ENCODE measurements at regions not wholly inside any gene's neighbourhood (a gene's known extent, or its start where the extent isn't known, plus 50 kb on each side); places are given as distances from the start of the nearest gene placed in this dataset.
"Not testable (repeated sequence)": the region's sequence is repeated elsewhere in the genome, so short reads cannot be mapped to it uniquely, and the experiment has no call there.

GRCh38 chr7:57244345-57244980, 112.2 kb upstream of the ZNF479 start:
- intact Hi-C loops (cut with DNase I); DNase-seq (ENCODE audit: low spot score); ATAC-seq: not testable (repeated sequence)

GRCh38 chr7:57245206-57245605, 113.0 kb upstream of the ZNF479 start:
- intact Hi-C loops (cut with DNase I): no loop called here
- DNase-seq (ENCODE audit: low spot score): no peak
- no peak for ATAC-seq

- intact Hi-C loops (cut with DNase I): no loop called here
- ATAC-seq (no peak), DNase-seq (ENCODE audit: low spot score) (no peak)
Observed at GRCh38 chr7:57250801-57251200, 118.6 kb upstream of the ZNF479 start.

- no peak for DNase-seq (ENCODE audit: low spot score)
- no peak for ATAC-seq
- intact Hi-C loops (cut with DNase I): no loop called here
Observed at GRCh38 chr7:57256637-57257375, 124.6 kb upstream of the ZNF479 start.

- ATAC-seq (no peak), DNase-seq (ENCODE audit: low spot score) (no peak)
- intact Hi-C loops (cut with DNase I): no loop called here
Observed at GRCh38 chr7:57274535-57275283, 142.5 kb upstream of the ZNF479 start.

- DNase-seq (ENCODE audit: low spot score): no peak
- intact Hi-C loops (cut with DNase I): no loop called here
- no peak for ATAC-seq
Observed at GRCh38 chr7:57300747-57301146, 149.2 kb upstream of the ZNF716 start.

GRCh38 chr7:57305192-57305748, 144.7 kb upstream of the ZNF716 start:
- DNase-seq (ENCODE audit: low spot score) (no peak), ATAC-seq (no peak)
- intact Hi-C loops (cut with DNase I): no loop called here

GRCh38 chr7:57308631-57309408, 141.2 kb upstream of the ZNF716 start:
- no peak for DNase-seq (ENCODE audit: low spot score)
- no peak for ATAC-seq
- intact Hi-C loops (cut with DNase I): no loop called here

GRCh38 chr7:57327081-57327480, 122.9 kb upstream of the ZNF716 start:
- DNase-seq (ENCODE audit: low spot score): no peak

GRCh38 chr7:57328457-57328856, 121.5 kb upstream of the ZNF716 start:
- DNase-seq (ENCODE audit: low spot score): no peak
- no peak for ATAC-seq
- intact Hi-C loops (cut with DNase I): no loop called here

More at GRCh38 chr7:57327081-57327480, 122.9 kb upstream of the ZNF716 start:
- intact Hi-C loops (cut with DNase I): no loop called here
- no peak for ATAC-seq

- intact Hi-C loops (cut with DNase I): no loop called here
- DNase-seq (ENCODE audit: low spot score) (no peak), ATAC-seq (no peak)
Observed at GRCh38 chr7:57328963-57329362, 121.0 kb upstream of the ZNF716 start.

GRCh38 chr7:57339198-57339944, 110.6 kb upstream of the ZNF716 start:
- intact Hi-C loops (cut with DNase I): no loop called here
- ATAC-seq (no peak), DNase-seq (ENCODE audit: low spot score) (no peak)

GRCh38 chr7:57342954-57343353, 107.0 kb upstream of the ZNF716 start:
- no peak for DNase-seq (ENCODE audit: low spot score)
- no peak for ATAC-seq
- intact Hi-C loops (cut with DNase I): loop anchor here (1.0 kb wide), 1 partner anchor 40 kb away; no protein-coding TSS in a partner anchor

- intact Hi-C loops (cut with DNase I): loop anchor here (1.0 kb wide), 1 partner anchor 39 kb away; no protein-coding TSS in a partner anchor
- ATAC-seq (no peak), DNase-seq (ENCODE audit: low spot score) (no peak)
Observed at GRCh38 chr7:57343901-57344622, 105.9 kb upstream of the ZNF716 start.

- no peak for ATAC-seq
- intact Hi-C loops (cut with DNase I): no loop called here
- no peak for DNase-seq (ENCODE audit: low spot score)
Observed at GRCh38 chr7:57344957-57345356, 105.0 kb upstream of the ZNF716 start.

GRCh38 chr7:57348646-57349269, 101.2 kb upstream of the ZNF716 start:
- peak; percentile 21 for ATAC-seq
- intact Hi-C loops (cut with DNase I): no loop called here
- no peak for DNase-seq (ENCODE audit: low spot score)

GRCh38 chr7:57354195-57354594, 95.8 kb upstream of the ZNF716 start:
- intact Hi-C loops (cut with DNase I): no loop called here
- ATAC-seq: no peak
- DNase-seq (ENCODE audit: low spot score): no peak

Data from sciatic nerve (tissue), 2 donors.